ENCODE measurements at regions not wholly inside any gene's neighbourhood (a gene's known extent, or its start where the extent isn't known, plus 50 kb on each side); places are given as distances from the start of the nearest gene placed in this dataset.

- DNase-seq (ENCODE audit: low read depth), result no peak
Observed at GRCh38 chr1:22285549-22286396, 142.9 kb upstream of the WNT4 start.

- no peak for DNase-seq (ENCODE audit: low read depth)
Observed at GRCh38 chr1:22286491-22286890, 143.6 kb upstream of the WNT4 start.

DNA sequence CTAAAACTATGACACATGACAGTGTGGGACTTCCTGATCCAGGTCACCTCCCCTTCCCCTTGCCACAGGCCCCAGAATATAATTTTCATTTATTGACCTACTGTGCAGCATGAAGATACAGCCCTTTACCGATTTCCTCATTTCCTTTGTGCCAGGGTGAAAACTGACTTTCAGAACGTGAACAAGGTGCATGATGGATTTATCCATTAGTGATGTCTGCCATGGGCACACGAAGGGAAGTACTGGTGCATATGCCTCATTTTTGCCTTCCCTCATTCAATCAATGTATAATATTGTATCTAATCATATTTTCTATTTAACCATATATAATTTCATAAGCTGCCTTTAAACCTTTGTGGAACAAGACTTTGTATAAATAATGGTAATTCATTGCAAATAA lies 144.4 kb upstream of the WNT4 start:
- no peak for DNase-seq (ENCODE audit: low read depth)

GRCh38 chr1:22287946-22288520 lies 145.1 kb upstream of the WNT4 start:
- DNase-seq (ENCODE audit: low read depth), result no peak

- DNase-seq (ENCODE audit: low read depth), result no peak
Observed at GRCh38 chr1:22288593-22289241, 145.8 kb upstream of the WNT4 start.

DNA sequence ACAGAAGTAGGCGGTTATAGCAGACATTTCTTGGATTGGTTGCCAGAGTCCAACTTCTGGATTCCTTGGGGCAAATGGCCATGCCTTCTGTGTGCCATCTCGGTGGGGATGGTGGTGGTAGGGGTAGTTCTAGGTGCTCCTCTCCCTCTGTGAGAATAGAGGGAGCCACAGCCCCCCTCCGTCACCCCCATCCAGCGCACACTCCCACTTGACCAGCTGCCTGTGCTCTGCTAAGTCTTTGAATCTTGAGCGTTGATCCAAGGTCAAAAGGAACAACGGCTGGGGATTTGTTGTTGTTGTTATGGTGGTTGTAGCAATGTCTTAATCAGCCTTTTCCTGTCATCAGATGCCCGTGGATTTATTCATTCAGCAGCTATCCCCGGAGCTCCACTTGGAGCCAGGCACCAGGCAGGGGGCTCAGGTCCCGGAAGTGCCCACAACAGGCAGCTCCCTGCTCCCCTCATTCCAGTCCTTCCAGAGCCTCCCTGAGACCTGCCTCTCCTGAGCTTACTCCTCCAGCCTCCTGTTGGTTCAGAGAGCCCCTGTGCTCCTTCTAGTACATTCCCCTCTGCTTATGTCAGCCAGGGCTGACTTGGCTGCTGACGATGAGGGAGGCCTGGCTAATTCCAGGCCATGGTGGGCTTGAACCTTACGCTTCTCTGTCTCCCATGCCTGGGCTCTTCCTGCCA lies 146.6 kb upstream of the WNT4 start:
- DNase-seq (ENCODE audit: low read depth), result no peak

- no peak for DNase-seq (ENCODE audit: low read depth)
Observed at GRCh38 chr1:22290157-22290556, 147.3 kb upstream of the WNT4 start.

GRCh38 chr1:22290611-22291010 lies 147.7 kb upstream of the WNT4 start:
- no peak for DNase-seq (ENCODE audit: low read depth)

DNA sequence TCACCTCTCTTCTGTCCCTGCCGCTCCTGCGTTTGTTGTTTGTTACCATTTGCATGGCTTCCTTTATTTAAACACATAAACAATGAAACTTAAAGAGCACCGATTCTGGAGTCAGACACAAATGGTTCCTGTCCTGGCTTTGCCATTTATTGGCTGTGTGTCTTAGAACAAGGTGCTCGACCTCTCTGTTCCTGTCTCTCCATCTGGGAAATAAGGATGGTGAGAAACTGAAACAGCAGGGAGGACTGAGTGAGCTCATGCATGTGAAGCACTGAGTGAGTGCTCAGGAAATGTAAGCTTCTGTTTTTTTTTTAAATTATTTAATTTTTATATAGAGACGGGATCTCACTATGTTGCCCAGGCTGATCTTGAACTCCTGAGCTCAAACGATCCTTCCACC lies 148.2 kb upstream of the WNT4 start:
- no peak for DNase-seq (ENCODE audit: low read depth)

DNA sequence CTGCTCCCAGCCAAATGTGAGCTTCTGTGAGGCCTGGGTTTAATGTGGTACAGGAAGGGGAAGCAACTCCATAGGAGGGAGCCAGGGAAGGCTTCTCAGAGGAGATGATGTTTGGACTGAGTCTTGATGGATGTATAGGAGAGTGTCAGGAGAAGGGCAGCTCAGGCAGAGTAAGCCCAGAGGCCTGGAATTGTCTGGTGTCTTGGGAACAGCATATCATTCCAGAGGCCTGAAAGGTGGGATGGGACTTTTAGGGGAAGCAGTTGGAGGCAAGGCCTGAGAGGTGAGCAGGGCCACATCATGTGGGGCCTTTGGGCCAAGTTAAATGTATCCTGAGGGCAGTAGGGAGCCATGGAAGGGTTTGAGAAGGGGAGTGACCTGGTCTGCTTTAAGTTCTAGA lies 148.6 kb upstream of the WNT4 start:
- DNase-seq (ENCODE audit: low read depth), result no peak

DNA sequence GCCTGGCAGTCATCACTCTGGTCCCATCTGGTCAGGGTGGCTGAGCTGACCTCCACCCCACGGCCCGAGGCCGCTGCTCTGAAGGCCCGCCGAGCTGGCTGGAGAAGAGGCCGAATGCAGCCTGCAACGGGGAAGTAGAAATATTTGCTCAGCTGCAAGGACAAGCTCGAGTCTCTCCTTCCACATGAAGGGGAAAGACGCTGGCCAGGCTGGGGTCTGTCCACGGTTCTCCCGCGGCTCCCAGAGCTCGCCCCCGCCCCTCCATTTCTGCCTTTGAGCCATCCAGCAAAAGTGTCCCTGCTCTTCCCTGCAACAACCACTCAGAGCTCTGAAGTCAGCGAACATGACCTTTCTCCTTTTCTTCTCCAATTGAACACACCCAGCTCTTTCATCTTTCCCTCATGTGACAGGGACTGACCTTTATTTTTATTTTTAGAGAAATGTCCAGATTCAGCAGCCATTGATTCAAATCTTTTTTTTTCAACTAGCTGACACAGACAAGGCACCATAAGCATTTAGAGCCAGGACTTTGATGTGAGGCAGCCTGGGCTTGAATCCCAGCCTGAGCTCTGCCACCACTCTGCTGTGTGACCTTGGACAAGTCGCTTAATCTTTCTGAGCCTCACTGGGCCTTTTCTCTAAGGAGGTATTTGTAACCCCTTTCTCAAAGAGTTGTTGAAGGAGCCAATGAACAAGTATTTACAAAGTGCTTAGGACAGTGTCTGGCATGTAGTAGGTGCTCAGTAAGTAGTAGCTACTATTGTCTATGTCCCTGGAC lies 149.3 kb upstream of the WNT4 start:
- no peak for DNase-seq (ENCODE audit: low read depth)

GRCh38 chr1:22295396-22295795 lies 152.5 kb upstream of the WNT4 start:
- DNase-seq (ENCODE audit: low read depth), result no peak

DNA sequence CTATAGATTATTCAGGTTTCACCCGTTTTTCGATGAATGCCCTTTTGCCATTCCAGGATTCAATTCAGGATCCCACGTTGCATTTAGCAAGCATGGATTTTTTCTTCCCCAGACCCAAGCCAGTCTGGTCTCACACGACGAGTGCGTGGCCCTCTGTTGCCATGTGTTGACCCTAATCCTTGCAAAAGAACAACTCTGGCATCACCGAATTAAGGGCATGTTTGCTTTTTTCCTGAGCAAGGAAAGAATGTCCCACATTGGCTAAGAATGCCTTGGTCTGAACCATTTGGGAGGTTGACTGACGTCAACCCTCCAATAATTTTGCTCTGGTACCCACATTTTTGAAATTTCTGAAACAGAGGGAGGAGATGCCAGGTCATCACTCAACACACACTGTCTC lies 153.0 kb upstream of the WNT4 start:
- DNase-seq (ENCODE audit: low read depth), result no peak

DNA sequence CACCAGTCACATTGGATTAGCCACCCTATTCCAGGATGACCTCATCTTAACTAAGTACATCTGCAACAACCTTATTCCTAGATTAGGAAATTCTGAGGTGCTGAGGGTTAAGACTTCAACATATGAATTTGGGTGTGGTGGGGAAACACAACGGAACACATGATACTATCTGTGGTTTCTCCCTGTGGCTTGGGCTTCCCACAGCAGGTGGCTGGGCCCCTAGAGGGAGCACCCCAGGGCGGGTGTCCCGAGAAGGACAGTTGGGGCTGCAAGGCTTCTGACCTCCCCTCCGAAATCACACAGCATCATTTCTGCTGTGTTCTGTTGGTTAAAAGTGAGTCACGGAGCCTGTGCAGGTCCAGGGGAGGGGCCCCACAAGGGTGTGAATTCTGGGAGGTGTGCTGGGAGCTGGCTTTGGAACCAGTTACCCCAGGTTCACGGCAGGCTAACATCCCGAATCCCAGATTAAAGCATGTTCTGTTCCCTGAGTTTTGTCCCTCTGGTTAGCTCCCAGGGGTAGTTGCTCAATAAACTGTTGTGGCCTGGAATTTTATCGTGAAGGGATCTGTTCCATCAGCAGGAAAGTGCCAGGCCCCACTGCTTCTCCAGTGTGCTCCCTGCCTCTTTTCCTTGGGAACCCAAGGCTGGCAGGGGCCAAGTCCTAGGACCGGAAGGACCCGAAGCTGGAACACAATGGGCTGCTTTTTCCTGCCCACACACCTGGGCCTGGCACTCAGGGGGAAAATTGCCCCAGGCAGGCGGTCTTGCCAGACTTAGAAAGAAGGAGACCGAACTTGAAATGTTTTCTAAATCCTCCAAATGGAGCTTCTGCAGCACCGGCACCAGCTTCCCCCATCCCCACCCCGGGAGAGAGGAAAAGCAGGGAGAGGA lies 154.0 kb upstream of the WNT4 start:
- no peak for DNase-seq (ENCODE audit: low read depth)

DNA sequence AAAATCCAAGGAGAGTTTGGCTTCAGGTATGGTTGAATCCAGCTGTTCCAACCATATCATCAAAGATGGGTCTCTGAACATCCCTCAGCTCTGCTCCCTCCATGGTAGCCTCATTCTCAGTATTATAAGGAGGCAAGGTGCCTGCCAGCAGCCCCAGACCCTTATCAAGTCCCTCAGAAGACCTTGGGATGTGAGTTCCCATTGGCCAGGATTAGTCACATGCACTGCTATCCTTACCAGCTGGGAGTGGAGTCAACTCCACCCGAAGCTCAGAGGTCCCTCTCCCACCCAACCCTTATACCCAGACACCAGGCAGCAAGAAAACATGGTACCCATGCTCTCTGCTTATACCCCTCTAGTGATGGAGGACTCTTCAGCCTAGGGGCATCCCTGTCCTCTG lies 153.7 kb upstream of the ZBTB40 start:
- no peak for DNase-seq (ENCODE audit: low read depth)

DNA sequence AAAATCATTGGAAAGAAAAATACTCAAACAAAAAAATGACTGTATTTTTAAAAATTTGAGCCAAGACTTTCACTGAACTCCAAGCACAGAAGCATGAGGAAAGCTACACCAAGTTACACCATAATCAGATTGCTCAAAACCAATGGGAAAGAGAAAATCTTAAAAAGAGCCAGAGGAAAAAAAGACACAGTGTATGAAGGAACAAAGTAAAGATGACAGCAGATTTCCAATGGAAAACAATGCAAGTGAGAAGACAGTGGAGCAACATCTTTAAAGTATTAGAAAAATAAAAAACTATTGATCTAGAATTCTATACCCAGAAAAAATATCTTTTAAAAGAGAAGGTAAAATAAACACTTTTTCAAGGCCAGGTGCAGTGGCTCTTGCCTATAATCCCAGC lies 147.8 kb upstream of the ZBTB40 start:
- no peak for DNase-seq (ENCODE audit: low read depth)

- no peak for DNase-seq (ENCODE audit: low read depth)
Observed at GRCh38 chr1:22309572-22309971, 142.1 kb upstream of the ZBTB40 start.

GRCh38 chr1:22311461-22311860 lies 140.2 kb upstream of the ZBTB40 start:
- DNase-seq (ENCODE audit: low read depth), result no peak

DNA sequence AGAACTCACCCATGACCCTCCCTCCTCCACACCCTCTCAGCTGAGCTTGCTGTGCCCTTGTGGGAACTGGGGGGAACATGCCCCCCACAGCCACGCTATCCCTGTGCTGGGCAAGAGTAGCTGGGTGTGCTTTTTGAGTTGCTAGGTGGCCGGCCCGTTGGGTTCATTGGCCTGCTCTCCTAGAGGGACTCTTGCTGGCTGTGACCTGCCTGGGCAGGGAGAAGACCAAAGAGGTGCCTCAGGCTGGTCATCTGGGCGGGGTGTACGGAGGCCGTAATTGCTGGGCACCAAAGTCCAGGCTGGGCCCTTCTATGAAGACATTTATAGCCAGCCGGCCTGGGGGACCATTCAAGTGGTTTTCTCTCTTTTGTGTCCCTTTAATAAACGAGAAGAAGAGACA lies 138.3 kb upstream of the ZBTB40 start:
- no peak for DNase-seq (ENCODE audit: low read depth)

DNA sequence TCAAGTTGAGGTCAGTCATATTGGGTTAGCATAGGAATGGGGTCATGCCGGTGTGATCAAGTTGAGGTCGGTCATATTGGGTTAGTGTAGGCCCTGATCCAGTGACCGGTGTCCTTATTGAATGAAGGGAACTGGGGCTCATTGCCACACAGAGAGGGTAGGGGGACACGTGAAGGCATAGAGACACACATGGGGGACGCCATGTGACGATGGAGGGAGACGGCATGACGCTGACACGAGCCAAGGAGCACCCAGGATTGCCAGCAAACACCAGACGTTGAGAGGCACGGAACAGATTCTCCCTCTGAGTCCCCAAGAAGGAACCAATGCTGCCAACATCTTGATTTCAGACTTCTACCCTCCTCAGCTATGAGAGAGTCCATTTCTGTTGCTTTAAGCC lies 136.9 kb upstream of the ZBTB40 start:
- DNase-seq (ENCODE audit: low read depth), result no peak
